ENCODE measurements at regions not wholly inside any gene's neighbourhood (a gene's known extent, or its start where the extent isn't known, plus 50 kb on each side); places are given as distances from the start of the nearest gene placed in this dataset.
"Not testable (repeated sequence)": the region's sequence is repeated elsewhere in the genome, so short reads cannot be mapped to it uniquely, and the experiment has no call there.

DNA sequence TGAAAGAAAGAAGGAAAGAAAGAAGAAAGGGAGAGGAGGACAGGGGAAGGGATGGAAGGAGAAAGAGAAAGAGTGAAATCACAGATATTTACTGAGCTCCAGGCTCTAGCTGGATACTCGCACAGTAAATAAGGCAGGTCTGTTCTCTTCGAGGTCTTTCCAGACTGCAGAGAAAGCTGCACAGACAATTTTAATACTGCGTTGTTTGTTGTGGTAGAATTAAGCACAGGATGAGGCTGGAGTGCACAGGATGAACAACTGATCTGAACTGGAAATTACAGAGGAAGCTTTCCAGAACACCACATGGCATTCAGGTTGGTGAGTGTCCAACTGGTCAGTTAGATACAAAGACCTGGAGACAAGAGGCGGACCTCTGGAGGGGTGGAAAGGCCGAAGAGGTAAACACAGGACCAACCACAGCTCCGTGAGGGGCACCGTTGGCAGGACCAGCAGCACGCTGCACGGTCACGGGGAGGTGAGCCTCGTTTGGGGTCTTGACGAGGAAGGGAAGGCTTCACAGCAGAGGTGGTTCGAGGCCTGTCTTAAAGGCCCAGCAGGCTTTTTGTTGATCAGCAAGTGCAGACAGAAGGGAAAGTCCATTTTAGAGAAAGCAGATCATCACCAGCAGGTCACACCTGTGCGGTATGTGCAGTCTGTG is 121.7 kb downstream of the ATP6V0E2 start:
- not testable (repeated sequence) for DNase-seq

DNA sequence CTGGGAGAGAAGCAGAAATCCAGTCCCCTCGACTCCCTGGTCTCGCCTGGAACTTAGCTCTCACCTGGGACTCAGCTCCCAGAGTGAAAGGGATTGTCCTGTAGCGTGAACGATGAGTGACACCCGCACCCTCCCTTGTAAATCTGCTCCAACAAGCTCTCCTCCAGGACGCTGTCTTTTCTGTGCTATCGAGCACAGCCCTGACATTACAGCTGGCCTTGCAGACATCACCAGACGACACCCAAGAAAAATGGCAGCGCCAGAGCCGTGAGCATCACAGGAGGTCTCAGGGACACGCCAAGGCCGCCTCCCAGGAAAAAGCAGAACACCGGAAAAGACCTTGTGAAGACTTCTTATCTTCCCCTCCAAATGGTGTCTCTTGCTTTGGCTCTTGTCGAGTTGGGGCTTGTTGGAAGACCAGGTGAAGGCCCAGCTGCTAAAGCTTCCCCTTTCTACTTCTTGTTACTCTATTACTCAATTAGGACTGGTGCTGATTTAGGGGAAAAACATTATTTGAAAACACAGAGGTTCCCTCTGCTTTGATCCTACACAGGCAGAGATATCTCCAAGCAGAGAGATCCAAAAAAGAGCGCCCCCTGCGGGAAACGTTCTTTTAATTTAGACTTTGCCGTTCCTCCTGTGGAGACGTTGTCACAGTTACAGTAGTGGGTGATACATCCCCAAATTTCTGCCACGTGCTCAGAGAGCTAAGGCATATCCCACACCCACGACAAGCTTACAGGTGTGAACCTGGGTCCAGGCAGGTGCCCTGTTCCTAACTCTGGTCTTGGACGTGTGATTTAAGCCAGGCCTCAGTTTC is 127.2 kb downstream of the ATP6V0E2 start:
- not testable (repeated sequence) for DNase-seq

DNA sequence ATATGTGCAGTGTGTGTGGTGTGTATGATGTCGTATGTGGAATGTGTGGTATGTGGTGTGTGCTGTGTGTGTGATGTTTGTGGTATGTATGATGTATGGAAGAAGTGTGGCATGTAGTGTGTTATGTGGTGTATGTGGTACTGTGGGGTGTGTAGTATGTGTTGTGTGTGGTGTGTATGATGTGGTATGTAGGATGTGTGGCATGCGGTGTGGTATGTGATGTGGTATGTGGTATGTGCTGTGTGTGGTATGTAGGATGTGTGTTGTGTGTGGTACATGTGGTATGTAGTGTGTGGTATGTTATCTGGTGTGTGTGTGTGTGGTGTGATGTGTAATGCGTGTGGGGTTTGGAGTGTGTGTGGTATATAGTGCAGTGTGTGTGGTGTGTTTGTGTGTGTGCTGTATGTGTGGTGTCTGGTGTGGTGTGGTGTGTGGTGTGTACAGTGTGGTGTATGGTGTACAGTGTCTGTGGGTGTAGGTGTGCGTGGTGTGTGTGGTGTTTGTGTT is 129.6 kb downstream of the ATP6V0E2 start:
- no peak for DNase-seq

DNA sequence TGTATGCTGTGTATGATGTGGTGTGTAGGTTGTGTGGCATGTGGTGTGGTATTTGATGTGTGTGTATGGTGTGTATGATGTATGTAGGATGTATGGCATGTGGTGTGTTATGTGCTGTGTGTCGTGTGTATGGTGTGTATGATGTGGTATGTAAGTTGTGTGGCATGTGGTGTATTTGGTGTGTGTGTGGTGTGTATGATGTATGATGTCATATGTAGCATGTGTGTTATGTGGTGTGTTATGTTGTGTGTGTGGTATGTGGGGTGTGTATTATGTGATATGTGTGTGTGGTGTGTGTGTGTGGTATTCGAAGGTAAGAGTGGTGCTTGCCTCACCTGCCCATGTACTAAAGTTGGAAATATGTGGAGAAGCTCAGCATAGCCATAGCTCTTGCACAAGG is 130.2 kb downstream of the ATP6V0E2 start:
- not testable (repeated sequence) for DNase-seq

DNA sequence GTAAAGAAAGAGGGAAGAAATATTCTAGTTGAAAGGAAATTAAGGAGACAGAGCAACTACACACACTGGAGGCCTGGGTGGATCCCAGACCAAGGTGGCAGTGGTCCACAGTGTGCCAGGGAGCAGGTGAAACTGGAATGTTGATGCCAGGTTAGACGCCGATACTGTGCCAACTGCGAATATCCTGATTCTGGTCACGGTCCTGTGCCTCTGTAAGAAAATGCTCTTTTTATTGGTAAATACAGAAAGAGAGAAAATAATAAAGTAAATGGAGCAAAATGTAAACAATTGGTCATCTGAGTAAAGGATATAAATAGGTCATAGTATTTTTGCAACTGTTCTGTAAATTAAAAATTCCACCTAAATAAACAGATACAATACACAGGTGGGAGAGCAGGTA is 131.1 kb downstream of the ATP6V0E2 start:
- DNase-seq, result not testable (repeated sequence)

DNA sequence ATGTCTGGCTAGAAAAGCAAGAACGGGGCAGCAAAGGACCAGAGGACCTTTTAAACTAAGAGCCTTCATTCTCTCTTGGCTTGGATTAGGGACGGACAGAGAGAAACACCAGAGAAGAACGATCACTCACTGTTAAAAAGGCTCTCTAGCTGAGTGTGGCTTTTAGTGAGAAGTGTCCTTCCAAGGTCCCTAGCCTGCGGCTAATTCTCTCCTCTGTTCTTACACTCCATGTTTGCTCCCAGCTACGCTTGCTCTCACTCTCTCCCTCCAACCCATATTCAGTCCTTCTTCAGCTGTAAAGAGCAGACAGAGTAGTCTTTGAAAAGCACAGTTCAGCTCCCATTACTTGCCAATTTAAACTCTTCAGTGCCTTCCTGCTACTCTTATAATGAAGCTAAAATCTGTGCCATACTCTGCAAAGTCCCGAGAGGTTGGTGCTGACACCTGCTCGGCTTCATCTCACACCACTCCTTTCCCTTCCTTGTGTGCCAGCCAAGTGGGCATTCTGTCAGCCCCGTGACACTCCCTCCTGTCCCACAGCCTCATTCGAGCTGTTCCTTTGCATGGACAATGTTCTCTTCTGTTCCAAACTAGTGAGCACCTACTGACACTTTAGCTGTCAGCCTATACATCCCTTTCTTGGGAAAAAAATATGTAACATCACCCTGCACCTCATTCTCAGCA is 136.0 kb downstream of the ATP6V0E2 start:
- not testable (repeated sequence) for DNase-seq

DNA sequence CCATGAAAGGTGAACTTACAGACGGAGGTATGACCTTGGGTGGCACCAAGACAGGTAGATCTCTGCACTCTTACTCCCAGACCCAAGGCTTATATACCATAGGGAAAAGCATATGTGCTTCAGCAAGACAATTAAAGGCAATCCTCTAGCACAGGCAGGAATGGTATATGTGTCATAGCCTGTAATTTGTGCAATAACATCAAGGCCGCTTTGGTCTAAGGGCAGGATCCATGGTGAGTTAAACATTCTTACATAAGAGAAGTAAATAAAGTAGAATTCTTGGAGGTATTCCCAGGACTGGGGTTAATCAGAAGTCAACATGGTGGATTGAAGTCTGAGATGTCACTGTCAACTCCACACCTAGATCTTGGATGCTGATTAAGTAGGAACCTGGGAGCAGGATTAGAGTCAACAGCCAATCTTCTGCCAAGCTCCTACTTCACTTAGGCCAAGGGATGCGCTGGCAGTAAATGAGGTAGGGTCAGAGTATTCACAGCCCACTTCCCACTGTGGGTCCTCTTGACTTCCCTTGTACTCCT is 143.0 kb downstream of the ATP6V0E2 start:
- not testable (repeated sequence) for DNase-seq

DNA sequence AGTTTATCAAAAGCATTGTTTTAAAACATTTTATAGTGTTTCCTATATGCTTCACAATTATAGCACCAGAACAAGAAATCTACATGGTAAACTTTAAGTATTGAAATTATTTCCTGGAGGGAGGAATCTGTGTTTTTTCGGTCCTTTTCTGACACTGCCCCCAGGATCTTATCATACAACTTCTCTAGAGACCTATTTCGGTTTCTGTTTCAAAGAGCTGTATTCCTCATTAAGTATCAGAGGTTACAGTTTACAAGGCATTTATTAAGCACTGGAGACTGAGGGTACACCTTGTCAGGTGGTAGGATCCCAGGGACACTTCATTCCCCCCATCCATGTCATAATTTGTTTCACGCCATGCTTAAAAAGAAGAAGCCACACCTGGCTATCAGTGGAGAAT is 146.4 kb downstream of the ATP6V0E2 start:
- not testable (repeated sequence) for DNase-seq

DNA sequence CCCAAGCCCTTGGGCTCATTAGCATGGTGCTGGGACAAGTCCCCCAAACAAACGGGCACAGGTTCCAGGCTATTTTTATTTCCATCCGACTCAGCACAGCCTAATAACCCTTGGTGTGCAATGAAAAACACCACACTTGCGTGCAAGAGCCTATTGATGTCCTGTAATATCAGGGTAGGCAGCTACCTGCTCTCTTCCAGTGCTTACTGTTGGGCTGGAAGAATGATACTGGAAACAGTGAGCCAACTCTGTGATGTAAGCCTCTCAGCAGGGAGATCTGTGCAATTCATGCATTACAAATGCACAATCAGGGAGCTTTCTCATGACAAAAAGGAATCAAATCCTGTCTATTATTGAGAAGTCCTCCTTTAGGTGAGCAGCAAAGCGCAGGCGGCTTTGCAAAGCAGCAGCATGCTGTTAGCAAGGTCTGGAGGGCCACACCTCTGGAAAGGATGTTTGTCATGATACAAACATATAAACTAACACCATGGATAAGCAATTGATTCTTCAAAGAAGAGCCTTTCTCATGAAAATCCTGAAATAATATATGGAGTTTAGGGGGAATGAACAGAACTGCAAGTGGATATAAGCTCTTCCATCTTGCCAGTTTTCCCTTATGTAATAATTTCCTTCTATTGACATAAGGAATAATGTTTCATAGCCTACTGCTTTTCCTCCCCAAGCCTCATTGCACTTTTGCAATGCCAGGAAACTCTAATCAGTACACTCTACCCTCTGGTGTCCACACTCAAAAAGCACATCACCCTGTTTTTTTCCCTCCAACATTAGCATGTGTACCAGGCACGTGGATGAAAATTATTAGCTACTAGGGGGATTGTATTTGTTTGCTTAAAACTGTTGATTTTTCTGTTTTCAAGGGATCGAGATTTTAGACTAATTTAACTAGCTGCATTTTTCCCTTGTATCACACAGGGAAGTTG is 151.1 kb downstream of the ATP6V0E2 start:
- DNase-seq, result not testable (repeated sequence)

DNA sequence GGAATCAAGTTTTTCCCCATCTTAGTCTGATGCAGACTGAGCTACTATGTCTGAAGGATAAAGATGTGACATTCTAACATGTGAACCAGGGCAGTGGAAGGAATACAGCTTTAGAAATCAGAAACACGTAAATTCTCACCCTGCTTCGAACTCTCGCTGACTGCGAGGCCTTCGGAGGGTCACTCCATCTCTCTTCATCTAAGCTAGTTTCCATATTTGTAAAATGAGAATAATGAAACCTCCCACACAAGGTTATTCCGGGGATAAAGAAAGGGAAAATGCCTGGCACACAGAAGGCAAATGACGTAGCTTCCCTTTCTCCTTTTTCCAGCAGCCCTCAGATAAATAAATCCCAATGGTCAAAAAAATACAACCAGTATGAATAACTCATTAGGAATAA is 152.0 kb downstream of the ATP6V0E2 start:
- DNase-seq, result not testable (repeated sequence)

DNA sequence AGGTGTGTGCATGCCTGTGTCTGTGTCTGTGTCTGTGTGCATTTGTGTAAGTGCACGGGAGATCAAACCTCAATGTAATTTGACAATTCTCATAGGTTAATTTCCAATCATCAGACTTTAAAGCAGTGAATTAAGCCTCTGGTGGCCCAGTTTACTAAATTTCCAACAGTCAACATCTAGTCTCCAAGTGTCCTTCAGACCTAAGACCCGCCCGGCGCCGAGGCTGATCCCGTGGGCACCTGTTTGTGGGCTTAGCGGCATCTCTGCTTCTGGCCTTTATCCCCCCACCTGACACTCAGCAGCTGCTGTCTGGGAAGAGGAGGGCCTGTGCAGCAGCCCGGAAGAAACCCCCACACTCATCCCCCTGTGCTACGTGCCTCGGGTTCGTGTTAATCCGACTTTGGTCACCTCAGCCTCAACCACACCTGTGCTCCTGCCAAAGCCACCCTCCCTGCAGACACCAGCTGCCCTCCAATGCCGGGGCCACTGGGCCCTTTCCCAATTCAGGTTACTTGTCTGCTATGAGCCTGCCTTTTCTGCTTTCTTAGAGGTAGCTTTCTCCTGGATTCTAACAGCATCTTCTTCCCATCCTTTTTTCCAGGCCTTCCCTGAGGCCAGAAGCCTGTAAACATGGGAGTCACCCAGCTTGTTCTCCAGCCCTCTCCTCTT is 154.7 kb downstream of the ATP6V0E2 start:
- DNase-seq, result not testable (repeated sequence)

DNA sequence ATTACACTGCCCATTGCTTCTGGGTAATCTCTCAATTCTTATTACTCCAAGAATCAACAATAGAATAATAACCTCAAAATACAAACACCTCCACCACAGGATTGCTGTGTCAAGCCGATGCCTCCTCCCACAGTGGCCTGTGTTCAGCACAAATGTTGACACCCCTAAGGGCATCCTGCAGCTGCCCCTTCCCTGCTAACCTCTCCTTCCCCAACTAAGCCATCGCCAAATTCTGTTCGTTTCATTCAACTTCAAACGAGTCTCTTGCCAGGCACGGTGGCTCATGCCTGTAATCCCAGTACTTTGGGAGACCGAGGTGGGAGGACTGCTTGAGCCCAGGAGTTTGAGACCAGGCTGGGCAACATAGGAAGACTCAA is 155.2 kb downstream of the ATP6V0E2 start:
- DNase-seq, result not testable (repeated sequence)

DNA sequence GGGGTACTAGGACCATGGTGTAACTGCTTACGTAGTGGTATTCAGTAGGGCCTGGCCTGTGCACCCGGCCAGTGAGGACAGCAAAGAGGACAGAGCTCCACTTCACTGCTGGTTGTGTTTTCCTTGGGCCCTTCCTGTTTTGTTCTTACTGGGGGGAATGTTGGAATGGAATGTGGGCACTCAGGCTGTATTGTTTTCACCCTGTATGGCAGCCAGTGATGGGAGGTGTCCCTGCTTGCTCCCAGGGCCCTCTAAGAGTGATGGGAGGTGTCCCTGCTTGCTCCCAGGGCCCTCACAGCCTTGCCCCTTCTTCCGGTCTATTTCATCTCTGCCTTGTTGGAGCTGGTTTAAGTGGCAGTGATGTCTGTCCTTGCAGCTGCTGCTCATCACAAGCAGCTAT is 158.0 kb downstream of the ATP6V0E2 start:
- DNase-seq, result not testable (repeated sequence)

DNA sequence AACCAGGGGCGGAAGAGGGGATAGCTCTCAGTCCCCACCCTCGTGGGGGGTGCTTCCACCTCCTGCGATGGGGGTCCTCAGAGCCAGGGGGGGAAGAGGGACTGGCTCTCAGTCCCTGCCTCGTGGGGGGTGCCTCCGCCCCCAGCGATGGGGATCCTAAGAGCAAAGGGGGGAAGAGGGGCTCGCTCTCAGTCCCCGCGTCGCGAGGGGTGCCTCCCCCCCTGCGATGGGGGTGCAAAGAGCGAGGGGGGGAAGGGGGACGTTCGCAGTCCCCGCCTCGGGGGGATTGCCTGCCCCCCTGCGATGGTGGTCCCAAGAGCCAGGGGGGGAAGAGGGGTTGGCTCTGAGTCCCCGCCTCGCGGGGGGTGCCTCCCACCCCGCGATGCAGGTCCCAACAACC is 159.9 kb downstream of the ATP6V0E2 start:
- not testable (repeated sequence) for DNase-seq

DNA sequence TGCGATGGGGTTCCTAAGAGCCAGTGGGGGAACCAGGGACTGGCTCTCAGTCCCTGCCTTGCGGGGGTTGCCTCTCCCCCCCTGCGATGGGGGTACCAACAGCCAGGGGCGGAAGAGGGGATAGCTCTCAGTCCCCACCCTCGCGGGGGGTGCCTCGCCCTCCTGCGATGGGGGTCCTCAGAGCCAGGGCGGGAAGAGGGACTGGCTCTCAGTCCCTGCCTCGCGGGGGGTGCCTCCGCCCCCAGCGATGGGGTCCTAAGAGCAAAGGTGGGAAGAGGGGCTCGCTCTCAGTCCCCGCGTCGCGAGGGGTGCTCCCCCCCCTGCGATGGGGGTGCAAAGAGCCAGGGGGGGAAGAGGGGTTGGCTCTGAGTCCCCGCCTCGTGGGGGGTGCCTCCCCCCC is 162.0 kb downstream of the ATP6V0E2 start:
- not testable (repeated sequence) for DNase-seq

DNA sequence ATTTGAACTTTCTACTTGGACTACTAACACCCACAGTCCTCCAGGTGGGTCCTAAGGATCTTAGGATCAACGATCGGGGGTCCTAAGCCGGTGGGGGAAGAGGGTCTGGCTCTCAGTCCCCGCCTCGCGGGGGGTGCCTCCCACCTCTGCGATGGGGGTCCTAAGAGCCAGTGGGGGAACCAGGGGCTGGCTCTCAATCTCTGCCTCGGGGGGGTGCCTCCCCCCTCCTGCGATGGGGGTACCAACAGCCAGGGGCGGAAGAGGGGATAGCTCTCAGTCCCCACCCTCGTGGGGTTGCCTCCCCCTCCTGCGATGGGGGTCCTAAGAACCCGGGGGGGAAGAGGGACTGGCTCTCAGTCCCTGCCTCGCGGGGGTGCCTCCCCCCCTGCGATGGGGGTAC is 165.3 kb downstream of the ATP6V0E2 start:
- DNase-seq, result not testable (repeated sequence)

DNA sequence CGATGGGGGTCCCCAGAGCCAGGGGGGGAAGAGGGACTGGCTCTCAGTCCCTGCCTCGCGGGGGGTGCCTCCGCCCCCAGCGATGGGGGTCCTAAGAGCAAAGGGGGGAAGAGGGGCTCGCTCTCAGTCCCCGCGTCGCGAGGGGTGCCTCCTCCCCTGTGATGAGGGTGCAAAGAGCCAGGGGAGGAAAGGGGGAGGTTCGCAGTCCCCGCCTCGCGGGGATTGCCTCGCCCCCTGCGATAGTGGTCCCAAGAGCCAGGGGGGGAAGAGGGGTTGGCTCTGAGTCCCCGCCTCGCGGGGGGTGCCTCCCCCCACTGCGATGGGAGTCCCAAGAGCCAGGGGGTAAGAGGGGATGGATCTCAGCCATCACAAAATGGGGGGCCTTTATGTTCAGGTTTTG is 168.5 kb downstream of the ATP6V0E2 start:
- not testable (repeated sequence) for DNase-seq

DNA sequence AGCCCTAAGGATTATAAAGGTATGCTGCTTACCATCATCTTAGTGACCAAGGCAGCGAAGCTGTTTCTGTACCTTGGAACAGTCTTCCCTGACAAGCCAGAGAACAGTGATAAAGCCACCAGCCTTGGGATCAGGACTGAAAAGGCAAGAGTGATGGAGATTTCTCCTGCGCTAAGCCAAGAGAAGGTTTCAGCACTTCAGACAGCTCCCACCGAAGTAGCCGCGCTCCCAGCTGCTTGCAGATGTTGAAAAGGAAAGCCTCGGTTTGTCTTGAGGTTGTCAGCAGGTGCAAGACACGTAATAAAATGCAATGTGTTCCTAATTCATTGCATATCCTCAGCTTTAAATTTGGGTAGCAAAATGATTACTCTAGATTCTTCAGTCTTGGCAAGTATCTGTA is 171.0 kb downstream of the ATP6V0E2 start:
- DNase-seq, result peak; percentile 13

DNA sequence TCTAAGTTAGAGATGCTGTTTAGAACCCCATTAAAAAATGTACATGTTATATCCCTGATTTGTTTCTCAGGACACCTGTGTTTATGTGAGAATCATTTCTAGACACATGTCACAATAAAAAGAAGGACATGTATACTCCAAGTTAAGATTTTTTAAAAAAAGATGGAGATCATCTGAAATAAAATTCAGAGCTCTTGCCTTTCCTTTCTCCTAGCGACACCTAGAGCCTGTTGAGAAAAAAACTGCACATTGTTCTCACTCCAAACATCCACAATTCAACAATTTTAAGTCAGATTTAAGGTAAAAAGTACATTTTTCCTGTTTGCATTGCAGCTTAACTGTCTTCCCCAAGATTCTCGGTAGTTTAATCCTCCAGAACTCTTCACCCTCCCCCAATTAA is 171.8 kb downstream of the ATP6V0E2 start:
- DNase-seq, result not testable (repeated sequence)

DNA sequence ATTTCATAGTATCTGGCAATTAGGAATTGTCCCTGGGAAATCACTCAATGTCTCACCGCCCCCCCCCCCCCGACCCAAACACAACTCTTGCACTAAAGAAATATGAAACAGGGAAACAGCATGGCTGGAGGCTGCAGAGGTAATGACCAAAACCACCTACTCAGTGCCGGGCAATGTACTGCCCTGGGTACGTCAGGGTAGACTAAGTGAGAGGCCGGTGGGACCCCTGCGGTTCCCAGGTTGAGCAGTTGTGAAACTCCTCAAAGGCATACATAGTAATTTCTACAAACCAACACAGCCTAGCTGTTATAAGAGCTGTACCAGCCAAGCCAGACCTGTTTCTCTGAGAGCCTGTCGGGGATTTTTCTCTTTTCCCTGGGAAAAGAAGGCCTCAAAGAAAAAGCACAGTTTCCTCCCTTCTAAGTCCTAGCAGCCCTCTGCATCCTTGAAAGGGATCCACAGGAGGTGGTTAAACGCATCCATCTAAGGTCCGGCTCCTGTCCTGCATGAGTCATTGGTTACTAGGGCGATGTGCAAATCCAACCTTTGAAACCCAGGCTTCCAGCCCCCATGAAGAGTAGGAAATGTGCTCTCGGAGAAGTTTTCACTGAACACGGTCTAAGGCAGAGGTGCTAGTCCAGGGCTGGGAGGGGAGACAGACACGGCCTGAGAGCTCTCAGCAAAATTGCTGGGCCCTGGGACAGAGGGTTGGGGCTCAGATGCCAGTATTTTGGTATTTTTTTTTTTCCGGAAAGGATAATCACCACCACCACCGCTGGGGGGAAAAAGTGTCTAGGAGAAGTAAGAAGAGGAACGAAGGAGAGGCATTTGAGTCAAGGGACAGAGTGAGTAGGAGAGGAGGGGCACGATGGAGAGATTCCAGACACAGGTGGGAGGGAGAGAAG is 172.8 kb downstream of the ATP6V0E2 start:
- peak; percentile 5 for DNase-seq

Data from right kidney (tissue), 1 donor.